Hypothalamus (tissue), 51 donors: ENCODE measurements at regions not wholly inside any gene's neighbourhood (a gene's known extent, or its start where the extent isn't known, plus 50 kb on each side); places are given as distances from the start of the nearest gene placed in this dataset.
A peak's percentile ranks its signal among the peaks of the same experiment; 100 is the strongest.
"Not testable (repeated sequence)": the region's sequence is repeated elsewhere in the genome, so short reads cannot be mapped to it uniquely, and the experiment has no call there.

Experiments used
- DNase-seq, 51 donors: peaks; one replicate each; lab custom pipeline; 2025; lab: John Stamatoyannopoulos, UW

DNA sequence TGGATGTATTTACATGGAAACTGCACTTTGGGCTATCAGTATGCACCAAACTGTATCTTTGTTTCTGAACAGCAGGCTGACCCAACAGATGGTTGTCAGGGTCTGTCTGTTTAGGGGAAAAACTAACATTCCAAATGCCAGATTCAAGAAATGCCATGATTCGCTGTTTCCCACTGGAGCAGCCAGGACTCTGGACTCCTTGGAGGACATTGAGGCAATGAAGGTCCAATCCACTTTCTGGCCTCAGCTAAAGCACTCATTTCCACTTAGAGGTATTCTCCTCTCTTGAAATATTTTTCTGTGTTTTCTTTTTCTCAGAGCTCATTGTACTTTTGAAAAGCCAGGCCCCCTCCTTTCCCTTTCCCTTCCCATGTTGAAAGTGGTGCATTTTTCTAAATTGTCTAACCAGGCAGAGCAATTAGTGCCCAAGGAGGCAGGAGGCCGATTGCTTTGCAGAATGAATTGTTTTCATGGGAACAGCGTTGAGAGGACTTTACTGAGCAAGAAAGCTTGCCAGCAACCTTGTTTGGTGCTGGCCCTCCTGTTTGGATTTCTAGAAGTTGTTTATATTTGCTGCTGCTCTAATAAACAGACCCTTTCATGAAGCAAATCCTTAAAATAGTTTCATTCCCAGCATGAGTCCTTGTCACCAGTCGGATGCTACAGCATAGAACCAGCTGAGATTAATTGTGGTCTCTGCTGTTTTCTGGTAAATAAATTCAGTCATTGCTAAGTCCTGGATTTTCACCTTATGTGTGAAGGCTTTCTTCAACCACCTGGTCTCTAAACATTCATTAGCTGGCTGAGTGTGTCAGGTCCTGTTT, 132.8 kb upstream of the TAF11L2 start:
- peak in 3 of 51 donors; percentile 4 to 16 (median 15) for DNase-seq

DNA sequence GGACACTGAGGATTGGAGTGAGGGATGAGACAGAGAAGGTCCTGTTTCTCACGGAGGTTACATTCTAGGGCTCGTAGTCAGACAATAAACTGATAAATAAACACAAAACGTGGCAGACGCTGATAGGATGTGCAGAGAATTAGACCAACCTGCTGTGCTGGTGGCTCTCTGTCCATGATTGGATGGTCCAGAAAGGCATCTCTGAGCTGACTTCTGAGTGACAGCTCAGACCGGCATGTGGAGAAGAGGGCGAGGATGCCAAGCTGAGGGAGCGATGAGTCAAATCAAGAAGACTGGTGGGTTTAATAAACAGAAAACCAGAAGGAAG, 132.3 kb upstream of the TAF11L2 start:
- DNase-seq: peak in 12 of 51 donors; percentile 2 to 36 (median 11)

DNA sequence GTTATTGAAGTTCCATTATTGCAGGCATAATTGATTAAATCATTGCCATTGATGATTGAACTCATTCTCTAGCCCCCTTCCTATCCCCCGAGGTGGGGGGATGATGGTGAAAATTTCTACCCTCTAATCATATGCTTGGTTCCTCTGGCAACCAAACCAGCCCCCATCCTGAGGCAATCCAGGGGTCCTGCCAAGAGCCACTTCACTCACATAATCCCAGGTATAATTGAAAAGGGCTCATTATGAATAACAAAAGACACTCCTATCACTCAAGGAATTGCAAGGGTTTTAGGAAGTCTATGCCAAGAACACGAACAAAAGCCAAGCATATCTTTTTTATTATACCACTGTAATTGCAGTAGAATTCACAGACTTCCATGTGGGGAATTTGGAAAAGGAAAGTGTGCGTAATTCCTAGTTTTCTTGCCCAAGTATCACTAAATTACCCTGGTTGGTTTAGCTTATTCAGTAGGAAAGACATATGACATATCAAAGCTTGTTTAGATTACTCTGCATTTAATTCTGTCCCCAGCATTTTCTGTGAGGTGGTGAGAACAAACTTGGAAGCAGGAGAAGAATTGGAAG, 130.7 kb upstream of the TAF11L2 start:
- no peak for DNase-seq

- DNase-seq: no peak
These were observed 127.4 kb upstream of the TAF11L2 start for GRCh38 chr5:17370651-17371050.

DNA sequence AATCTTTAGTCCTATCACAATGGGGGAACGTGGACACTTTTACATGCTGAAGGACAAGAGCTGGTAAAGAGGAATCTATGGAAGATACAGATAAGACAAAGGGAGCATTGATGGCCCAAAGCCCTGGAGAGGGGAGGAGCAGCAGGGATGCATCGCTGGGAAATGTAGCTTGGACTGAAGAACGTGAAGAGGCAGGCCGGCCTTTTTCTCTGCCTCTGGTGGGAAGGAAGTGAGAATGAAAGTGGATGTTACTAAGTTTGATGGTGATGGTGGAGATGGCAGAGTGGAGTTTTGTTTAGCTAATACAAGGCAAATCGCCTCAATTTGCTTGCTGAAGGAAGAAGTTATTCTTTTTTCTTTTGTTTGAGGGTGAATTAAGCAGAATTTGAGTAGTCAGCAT, 124.6 kb upstream of the TAF11L2 start:
- DNase-seq: peak in 1 of 51 donors; percentile 7

GRCh38 chr5:17373814-17374556, 124.0 kb upstream of the TAF11L2 start:
- no peak for DNase-seq

- no peak for DNase-seq
These were observed 122.9 kb upstream of the TAF11L2 start for GRCh38 chr5:17374973-17375742.

- not testable (repeated sequence) for DNase-seq
These were observed 122.1 kb upstream of the TAF11L2 start for GRCh38 chr5:17375886-17376285.

DNA sequence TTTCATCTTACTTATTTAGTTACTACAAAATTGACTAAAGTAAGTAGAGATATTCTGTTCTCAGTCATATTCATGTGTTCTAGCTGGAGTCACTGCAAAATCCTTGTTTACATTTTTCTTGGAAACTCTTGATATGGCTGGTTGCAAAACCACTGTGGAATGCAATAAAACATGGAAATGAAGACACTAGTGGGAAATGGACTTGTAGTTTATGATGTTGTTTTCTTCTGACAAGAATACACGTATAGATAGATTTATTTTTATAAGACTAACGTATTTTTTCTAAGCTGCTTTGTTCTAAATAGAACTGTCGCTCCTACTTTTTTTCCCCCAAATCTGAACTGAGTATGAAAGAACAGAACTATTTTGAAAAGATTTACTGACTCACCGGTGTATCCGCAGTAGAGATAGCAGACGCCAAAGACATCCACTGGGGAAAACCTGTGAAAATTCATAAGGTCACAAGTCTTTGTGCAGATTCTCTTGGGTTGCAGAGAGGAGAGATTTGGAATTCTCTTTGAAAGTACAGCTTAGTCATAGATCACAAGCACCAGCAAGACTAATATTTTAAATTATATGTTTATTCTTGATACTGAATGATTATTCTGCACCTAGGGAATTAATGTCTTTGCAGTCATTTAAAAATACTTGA, 119.6 kb upstream of the TAF11L2 start:
- DNase-seq: no peak

DNA sequence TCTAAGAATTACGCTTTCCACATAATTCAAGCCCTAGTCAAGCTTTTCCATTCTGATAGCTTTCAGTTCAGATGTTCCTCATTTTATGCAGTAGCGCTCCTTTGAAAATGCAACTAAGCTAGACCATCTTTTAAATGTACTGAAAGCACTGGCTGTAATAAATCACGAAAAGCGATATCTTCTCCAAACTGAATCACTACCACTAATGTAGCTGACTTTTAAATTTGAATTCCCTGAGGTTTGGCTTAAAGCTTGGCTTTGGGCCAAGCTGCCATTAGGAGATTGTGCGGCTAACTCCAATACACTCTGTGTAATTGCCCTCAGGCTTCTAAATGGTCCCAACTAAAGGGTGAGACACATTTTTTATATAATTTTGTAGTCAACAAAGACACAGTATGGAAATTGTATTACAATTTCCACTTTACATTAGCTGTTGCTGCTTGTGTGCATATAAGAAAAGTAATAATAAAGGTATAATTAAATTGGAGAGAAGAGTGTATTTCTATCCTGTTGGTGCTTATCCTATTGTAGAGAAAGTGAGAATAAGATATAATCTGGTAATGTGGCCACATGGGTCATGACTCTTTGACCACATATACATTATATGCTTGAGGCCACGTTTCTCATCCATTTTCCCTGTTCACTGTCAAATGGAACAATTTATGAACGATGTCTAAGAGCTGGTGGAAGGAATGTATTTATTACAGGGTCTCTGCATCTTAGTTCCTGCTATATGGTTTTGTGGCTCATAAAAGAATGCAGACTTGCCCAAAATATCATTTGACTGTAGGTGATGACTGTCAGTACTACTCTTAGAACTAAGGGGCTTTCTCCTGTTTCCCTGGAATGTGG, 118.7 kb upstream of the TAF11L2 start:
- DNase-seq: no peak

DNA sequence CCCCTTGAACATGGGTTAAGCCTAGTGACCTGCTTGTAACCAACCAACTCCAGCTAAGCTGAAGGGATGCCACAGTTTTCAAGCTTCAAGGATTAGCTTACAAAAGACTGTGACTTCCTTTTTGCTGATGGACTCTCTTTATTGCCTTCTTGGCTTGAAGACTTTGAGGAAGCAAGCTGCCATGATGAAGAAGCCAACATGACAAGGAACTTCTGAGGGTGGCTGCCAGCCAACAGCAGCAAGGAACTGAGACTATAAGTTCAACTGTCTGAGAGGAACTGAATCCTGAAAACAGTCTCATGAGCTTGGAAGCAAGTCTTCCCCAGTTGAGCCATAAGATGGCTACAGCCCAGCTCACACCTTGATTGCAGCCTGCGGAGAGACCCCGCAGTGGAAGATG, 116.1 kb upstream of the TAF11L2 start:
- DNase-seq: peak in 10 of 51 donors; percentile 4 to 33 (median 12)

DNA sequence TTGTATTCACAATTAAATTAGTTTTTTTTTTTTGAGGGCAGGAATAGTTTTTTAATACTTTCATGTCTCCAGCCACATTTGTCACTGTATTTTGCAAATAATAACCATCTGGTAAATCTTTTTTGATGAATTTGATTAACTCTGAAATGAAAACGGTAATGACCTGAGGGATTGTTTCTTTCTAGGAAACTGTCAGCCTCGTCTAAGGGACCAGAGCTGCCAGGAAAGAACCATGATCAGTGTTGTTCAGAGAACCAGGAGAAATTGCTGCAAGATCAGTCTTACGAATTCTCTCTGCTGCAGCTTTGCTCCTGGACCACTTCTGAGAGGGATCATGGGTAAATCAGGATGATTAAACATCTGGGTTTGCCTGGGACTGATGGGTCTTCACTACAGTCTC, 114.5 kb upstream of the TAF11L2 start:
- DNase-seq: no peak

DNA sequence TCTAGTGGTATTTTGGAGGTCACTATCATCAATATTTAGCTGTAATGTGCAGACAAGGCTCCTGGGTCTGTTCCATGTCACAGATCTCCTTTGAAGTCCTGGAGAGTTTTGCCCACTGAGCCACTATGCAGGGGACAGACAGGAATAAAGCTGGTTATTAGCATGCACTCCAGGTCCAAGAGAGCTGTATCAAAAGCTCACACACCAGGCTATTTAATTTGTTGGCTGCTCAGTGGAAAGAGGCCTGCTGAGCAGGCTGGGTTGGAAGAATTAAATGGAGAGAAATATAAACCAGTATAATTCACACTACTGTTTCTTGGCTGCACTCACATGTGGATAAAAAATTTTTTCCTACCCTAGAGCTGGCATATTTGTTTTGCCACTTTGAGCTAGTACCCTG, 113.8 kb upstream of the TAF11L2 start:
- DNase-seq: peak in 1 of 51 donors; percentile 5

DNA sequence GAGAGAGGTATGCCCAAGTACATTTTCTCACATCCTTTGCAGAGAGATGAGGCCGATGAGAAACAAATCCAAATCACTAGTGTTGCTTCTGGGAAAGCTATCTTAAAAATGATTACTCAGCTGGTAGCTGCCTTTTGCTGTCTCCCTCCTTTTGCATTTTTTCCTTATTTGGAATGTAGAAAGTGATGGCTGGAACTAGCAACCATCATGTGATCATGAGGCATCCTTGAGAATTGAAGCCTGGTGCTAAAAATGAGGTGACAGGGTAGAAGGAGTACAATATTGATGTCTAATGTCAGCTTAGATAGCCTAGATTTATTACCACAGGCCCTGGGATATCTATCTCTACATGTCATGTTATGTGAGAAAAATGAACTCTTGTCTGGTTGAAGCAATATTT, 109.3 kb upstream of the TAF11L2 start:
- DNase-seq: no peak

- no peak for DNase-seq
These were observed 103.9 kb upstream of the TAF11L2 start for GRCh38 chr5:17394086-17394485.

GRCh38 chr5:17395106-17395880, 102.7 kb upstream of the TAF11L2 start:
- no peak for DNase-seq

- no peak for DNase-seq
These were observed 101.8 kb upstream of the TAF11L2 start for GRCh38 chr5:17396247-17396646.

GRCh38 chr5:17398431-17398830, 99.6 kb upstream of the TAF11L2 start:
- no peak for DNase-seq
